WTC11 (cell line): ENCODE measurements at regions not wholly inside any gene's neighbourhood (a gene's known extent, or its start where the extent isn't known, plus 50 kb on each side); places are given as distances from the start of the nearest gene placed in this dataset.

Experiments
- ATAC-seq: fragments of 200-7000 bp; cut with Tn5 transposase; 2 replicates; pipeline ENCODE4 v1.10.0; 2021; ENCODE audit warnings: mild to moderate bottlenecking, moderate library complexity
- CTCF ChIA-PET: fragments of 300-600 bp; sonication (Branson Sonifier 250); formaldehyde crosslinking; loops from one replicate; lab custom pipeline; 2021; ENCODE audit warnings: antibody characterized with exemption; lab: Charles Lee
- POLR2A ChIA-PET: fragments of 350-600 bp; sonication (Branson Sonifier 250); formaldehyde crosslinking; loops from one replicate; lab custom pipeline; 2021; ENCODE audit warnings: antibody characterized with exemption; lab: Charles Lee
- DNase-seq: peaks from one replicate; pipeline ENCODE4 v3.0.0; 2021; ENCODE audit warnings: low spot score
- H3K27ac Mint-ChIP-seq: 2 replicates; pipeline ENCODE4 v1.8.0; 2021; ENCODE audit warnings: mixed read lengths
- H3K27me3 Mint-ChIP-seq: 2 replicates; pipeline ENCODE4 v1.8.0; 2021; ENCODE audit warnings: low read depth, mild to moderate bottlenecking, moderate library complexity, mixed read lengths
- H3K36me3 Mint-ChIP-seq: 2 replicates; pipeline ENCODE4 v1.8.0; 2021; ENCODE audit warnings: mixed read lengths
- H3K4me1 Mint-ChIP-seq: 2 replicates; pipeline ENCODE4 v1.8.0; 2022; ENCODE audit warnings: mixed read lengths
- H3K4me3 Mint-ChIP-seq: 2 replicates; pipeline ENCODE4 v1.8.0; 2021; ENCODE audit warnings: mild to moderate bottlenecking, moderate library complexity, mixed read lengths
- H3K9me3 Mint-ChIP-seq: 2 replicates; pipeline ENCODE4 v1.8.0; 2021; ENCODE audit warnings: mixed read lengths
- CDX4 ChIP-seq: fragments of 250-450 bp; sonication (Bioruptor Pico); IDR thresholded peaks from 2 replicates; pipeline ENCODE4 v1.9.0; 2021; ENCODE audit warnings: moderate library complexity, mild to moderate bottlenecking, inconsistent platforms, borderline replicate concordance
- CREB1 ChIP-seq: sonication (generic); formaldehyde crosslinking; IDR thresholded peaks from 2 replicates; pipeline ENCODE4 v1.8.0; 2023; ENCODE audit warnings: mild to moderate bottlenecking, missing genetic modification reagents
- E2F4 ChIP-seq: sonication (generic); formaldehyde crosslinking; IDR thresholded peaks from 2 replicates; pipeline ENCODE4 v1.8.1; 2022; ENCODE audit warnings: low read depth, mild to moderate bottlenecking, moderate library complexity, missing genetic modification reagents, borderline replicate concordance
- E2F5 ChIP-seq: sonication (generic); formaldehyde crosslinking; IDR thresholded peaks from 2 replicates; pipeline ENCODE4 v1.8.1; 2022; ENCODE audit warnings: mild to moderate bottlenecking, moderate library complexity, missing genetic modification reagents
- HMGA2 ChIP-seq: fragments of 250-450 bp; sonication (Bioruptor Pico); IDR thresholded peaks from 2 replicates; pipeline ENCODE4 v1.4.0; 2021; ENCODE audit warnings: mild to moderate bottlenecking, moderate library complexity
- JUN ChIP-seq: sonication (generic); formaldehyde crosslinking; IDR thresholded peaks from 2 replicates; pipeline ENCODE4 v1.8.0; 2023; ENCODE audit warnings: mild to moderate bottlenecking, missing genetic modification reagents
- NFATC4 ChIP-seq: fragments of 250-450 bp; sonication (Bioruptor Pico); IDR thresholded peaks from 2 replicates; pipeline ENCODE4 v1.9.0; 2021; ENCODE audit warnings: mild to moderate bottlenecking
- NFE2L1 ChIP-seq: sonication (generic); formaldehyde crosslinking; IDR thresholded peaks from 2 replicates; pipeline ENCODE4 v1.8.1; 2023; ENCODE audit warnings: missing genetic modification reagents
- PREB ChIP-seq: sonication (generic); formaldehyde crosslinking; IDR thresholded peaks from 2 replicates; pipeline ENCODE4 v1.8.1; 2022; ENCODE audit warnings: mild to moderate bottlenecking, missing genetic modification reagents, moderate library complexity, borderline replicate concordance
- SMAD3 ChIP-seq: sonication (generic); formaldehyde crosslinking; IDR thresholded peaks from 2 replicates; pipeline ENCODE4 v1.8.0; 2022; ENCODE audit warnings: missing genetic modification reagents, mild to moderate bottlenecking, borderline replicate concordance
- TEAD1 ChIP-seq: sonication (generic); formaldehyde crosslinking; IDR thresholded peaks from 2 replicates; pipeline ENCODE4 v1.8.0; 2022; ENCODE audit warnings: mild to moderate bottlenecking, missing genetic modification reagents
- ZBTB21 ChIP-seq: sonication (generic); formaldehyde crosslinking; IDR thresholded peaks from 2 replicates; pipeline ENCODE4 v1.8.1; 2023; ENCODE audit warnings: mild to moderate bottlenecking, missing genetic modification reagents, borderline replicate concordance
- ZMAT4 ChIP-seq: fragments of 250-450 bp; sonication (Bioruptor Pico); IDR thresholded peaks from 2 replicates; pipeline ENCODE4 v1.9.0; 2021; ENCODE audit warnings: mild to moderate bottlenecking
- ZNF121 ChIP-seq: sonication (generic); formaldehyde crosslinking; IDR thresholded peaks from 2 replicates; pipeline ENCODE4 v1.8.0; 2023; ENCODE audit warnings: missing genetic modification reagents
- ZNF281 ChIP-seq: sonication (generic); formaldehyde crosslinking; IDR thresholded peaks from 2 replicates; pipeline ENCODE4 v1.8.0; 2023; ENCODE audit warnings: mild to moderate bottlenecking, missing genetic modification reagents
- TF ChIP-seq, protein P1 (sequence below): sonication (generic); formaldehyde crosslinking; IDR thresholded peaks from 2 replicates; pipeline ENCODE4 v1.8.0; 2023; ENCODE audit warnings: missing genetic modification reagents
- TF ChIP-seq, protein P2 (sequence below): sonication (generic); formaldehyde crosslinking; IDR thresholded peaks from 2 replicates; pipeline ENCODE4 v1.8.0; 2022; ENCODE audit warnings: mild to moderate bottlenecking, missing genetic modification reagents

- no peak overlapping the region for H3K4me3 Mint-ChIP-seq
- H3K4me1 Mint-ChIP-seq, result no peaks in the 10 kb centered on the region
- CTCF ChIA-PET, result no interaction called here
- H3K9me3 Mint-ChIP-seq, result peaks cover 75% of the 10 kb centered on the region
- H3K27me3 Mint-ChIP-seq, result peaks cover 22% of the 10 kb centered on the region
- peaks cover 67% of the 10 kb centered on the region for H3K36me3 Mint-ChIP-seq
- DNase-seq (no peak), ATAC-seq (no peak)
- POLR2A ChIA-PET, result no interaction called here
- TF ChIP-seq, protein P1, sequence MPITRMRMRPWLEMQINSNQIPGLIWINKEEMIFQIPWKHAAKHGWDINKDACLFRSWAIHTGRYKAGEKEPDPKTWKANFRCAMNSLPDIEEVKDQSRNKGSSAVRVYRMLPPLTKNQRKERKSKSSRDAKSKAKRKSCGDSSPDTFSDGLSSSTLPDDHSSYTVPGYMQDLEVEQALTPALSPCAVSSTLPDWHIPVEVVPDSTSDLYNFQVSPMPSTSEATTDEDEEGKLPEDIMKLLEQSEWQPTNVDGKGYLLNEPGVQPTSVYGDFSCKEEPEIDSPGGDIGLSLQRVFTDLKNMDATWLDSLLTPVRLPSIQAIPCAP (CRISPR knock-in tag), result no peak
- no peak for TF ChIP-seq CDX4 (CRISPR knock-in tag)
- no peak for TF ChIP-seq E2F5 (CRISPR knock-in tag)
- TF ChIP-seq SMAD3, result no peak
- no peak for TF ChIP-seq ZMAT4 (CRISPR knock-in tag)
- TF ChIP-seq, protein P2, sequence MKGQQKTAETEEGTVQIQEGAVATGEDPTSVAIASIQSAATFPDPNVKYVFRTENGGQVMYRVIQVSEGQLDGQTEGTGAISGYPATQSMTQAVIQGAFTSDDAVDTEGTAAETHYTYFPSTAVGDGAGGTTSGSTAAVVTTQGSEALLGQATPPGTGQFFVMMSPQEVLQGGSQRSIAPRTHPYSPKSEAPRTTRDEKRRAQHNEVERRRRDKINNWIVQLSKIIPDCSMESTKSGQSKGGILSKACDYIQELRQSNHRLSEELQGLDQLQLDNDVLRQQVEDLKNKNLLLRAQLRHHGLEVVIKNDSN, result no peak
- no peak for TF ChIP-seq ZNF121 (CRISPR knock-in tag)
- TF ChIP-seq PREB (CRISPR knock-in tag), result no peak
- no peak for TF ChIP-seq NFATC4 (CRISPR knock-in tag)
- TF ChIP-seq NFE2L1 (CRISPR knock-in tag), result no peak
- no peak for TF ChIP-seq HMGA2
- no peak for TF ChIP-seq E2F4 (CRISPR knock-in tag)
- TF ChIP-seq ZBTB21 (CRISPR knock-in tag), result no peak
- no peak for TF ChIP-seq ZNF281 (CRISPR knock-in tag)
- no peak for TF ChIP-seq CREB1
- TF ChIP-seq JUN, result no peak
- TF ChIP-seq TEAD1 (CRISPR knock-in tag), result no peak
- no peak overlapping the region for H3K27ac Mint-ChIP-seq
Measured at GRCh38 chr19:56993851-56994250, 125.9 kb upstream of the USP29 start.
